Left hindlimb (tissue), 1 donor: ENCODE measurements at regions not wholly inside any gene's neighbourhood (a gene's known extent, or its start where the extent isn't known, plus 50 kb on each side); places are given as distances from the start of the nearest gene placed in this dataset.
"Not testable (repeated sequence)": the region's sequence is repeated elsewhere in the genome, so short reads cannot be mapped to it uniquely, and the experiment has no call there.

Experiments used
- DNase-seq: peaks from one replicate; pipeline ENCODE4 v3.0.0-alpha.2; 2018

- not testable (repeated sequence) for DNase-seq
Observed at GRCh38 chr2:89979826-89980537, 1288.5 kb downstream of the RPIA start.

- not testable (repeated sequence) for DNase-seq
Observed at GRCh38 chr2:89982246-89982645, 1290.8 kb downstream of the RPIA start.

GRCh38 chr2:89985650-89986049, 1294.2 kb downstream of the RPIA start:
- not testable (repeated sequence) for DNase-seq

GRCh38 chr2:89986532-89986931, 1295.1 kb downstream of the RPIA start:
- not testable (repeated sequence) for DNase-seq

- DNase-seq: not testable (repeated sequence)
Observed at GRCh38 chr2:89996779-89997178, 1305.3 kb downstream of the RPIA start.

GRCh38 chr2:90004553-90004952, 1313.1 kb downstream of the RPIA start:
- DNase-seq: not testable (repeated sequence)

GRCh38 chr2:90010442-90011100, 1319.1 kb downstream of the RPIA start:
- DNase-seq: not testable (repeated sequence)

GRCh38 chr2:90011101-90011443, 1319.6 kb downstream of the RPIA start:
- DNase-seq: not testable (repeated sequence)

- not testable (repeated sequence) for DNase-seq
Observed at GRCh38 chr2:90019908-90020307, 1328.4 kb downstream of the RPIA start.

GRCh38 chr2:90021234-90021633, 1329.8 kb downstream of the RPIA start:
- DNase-seq: not testable (repeated sequence)

GRCh38 chr2:90027231-90027643, 1335.8 kb downstream of the RPIA start:
- not testable (repeated sequence) for DNase-seq

GRCh38 chr2:90028381-90029079, 1337.1 kb downstream of the RPIA start:
- not testable (repeated sequence) for DNase-seq

- DNase-seq: not testable (repeated sequence)
Observed at GRCh38 chr2:90029080-90029428, 1337.6 kb downstream of the RPIA start.

- DNase-seq: not testable (repeated sequence)
Observed at GRCh38 chr2:90032269-90032668, 1340.8 kb downstream of the RPIA start.

GRCh38 chr2:90036335-90036734, 1344.9 kb downstream of the RPIA start:
- DNase-seq: not testable (repeated sequence)

GRCh38 chr2:90039093-90039492, 1347.6 kb downstream of the RPIA start:
- not testable (repeated sequence) for DNase-seq

- DNase-seq: not testable (repeated sequence)
Observed at GRCh38 chr2:90047776-90048175, 1356.3 kb downstream of the RPIA start.

GRCh38 chr2:90052113-90052631, 1360.7 kb downstream of the RPIA start:
- not testable (repeated sequence) for DNase-seq

GRCh38 chr2:90069290-90069894, 1377.9 kb downstream of the RPIA start:
- DNase-seq: no peak

- DNase-seq: no peak
Observed at GRCh38 chr2:90076311-90076710, 1384.8 kb downstream of the RPIA start.

GRCh38 chr2:90077948-90078347, 1386.5 kb downstream of the RPIA start:
- DNase-seq: no peak

- no peak for DNase-seq
Observed at GRCh38 chr2:90079374-90079773, 1387.9 kb downstream of the RPIA start.

GRCh38 chr2:90087792-90088191, 1396.3 kb downstream of the RPIA start:
- not testable (repeated sequence) for DNase-seq
